Panc1 (cell line): ENCODE measurements at regions not wholly inside any gene's neighbourhood (a gene's known extent, or its start where the extent isn't known, plus 50 kb on each side); places are given as distances from the start of the nearest gene placed in this dataset.

Experiments used
- ATAC-seq: fragments of 200-7000 bp; cut with Tn5 transposase; 2 replicates; pipeline ENCODE4 v1.9.1; 2020; ENCODE audit warnings: mild to moderate bottlenecking, moderate library complexity
- BruUV-seq: library from RNA; stranded (reverse); fragments of 400-500 nt; replicated peaks from 2 replicates; lab custom pipeline; 2021; lab: Mats Ljungman, UMichigan
- CTCF ChIA-PET: fragments of 300-600 bp; sonication (Branson Sonifier 250); formaldehyde crosslinking; loops from one replicate; lab custom pipeline; 2022; ENCODE audit warnings: antibody characterized with exemption; lab: Charles Lee
- POLR2A ChIA-PET: fragments of 300-600 bp; sonication (Branson Sonifier 250); formaldehyde crosslinking; loops from one replicate; lab custom pipeline; 2022; ENCODE audit warnings: antibody characterized with exemption; lab: Charles Lee
- DNase-seq: peaks from one replicate; pipeline ENCODE4 v3.0.0-alpha.2; 2010; ENCODE audit warnings: low read depth, low spot score
- H3K27ac ChIP-seq: 2 replicates; pipeline ENCODE4 v1.5.1; 2011; ENCODE audit warnings: mild to moderate bottlenecking, low read length, inconsistent platforms
- H3K27me3 ChIP-seq: fragments of 200-500 bp; sonication (Bioruptor generic); 2 replicates; pipeline ENCODE4 v1.6.0; 2014; ENCODE audit warnings: low read length, inconsistent platforms; ENCODE audit not compliant: control insufficient read depth, insufficient read depth
- H3K36me3 ChIP-seq: fragments of 200-500 bp; sonication (Bioruptor generic); 2 replicates; pipeline ENCODE4 v1.5.1; 2014; ENCODE audit warnings: inconsistent platforms, mild to moderate bottlenecking, low read length, moderate library complexity; ENCODE audit not compliant: control insufficient read depth, insufficient read depth
- H3K4me1 ChIP-seq: 2 replicates; pipeline ENCODE4 v1.5.1; 2011; ENCODE audit warnings: inconsistent platforms, mild to moderate bottlenecking, low read length, moderate library complexity; ENCODE audit not compliant: control insufficient read depth, insufficient read depth
- H3K4me3 ChIP-seq, 2 experiments: 2 replicates each; pipeline ENCODE4 v1.5.1; 2011 to 2012; ENCODE audit warnings: low read depth in 2 of 2, low read length in 2 of 2, mild to moderate bottlenecking in 2 of 2, inconsistent platforms in 1 of 2, moderate library complexity in 1 of 2
- H3K9me3 ChIP-seq: fragments of 200-500 bp; sonication (Bioruptor generic); 2 replicates; pipeline ENCODE4 v1.5.1; 2014; ENCODE audit warnings: low read depth, mild to moderate bottlenecking, inconsistent platforms, low read length, moderate library complexity; ENCODE audit not compliant: control insufficient read depth, insufficient read depth
- POLR2AphosphoS5 ChIP-seq: IDR thresholded peaks from 2 replicates; pipeline ENCODE4 v1.6.1; 2012; ENCODE audit warnings: mild to moderate bottlenecking, low read depth, low read length, moderate library complexity
- SIN3A ChIP-seq: IDR thresholded peaks from 2 replicates; pipeline ENCODE4 v1.6.1; 2012; ENCODE audit warnings: low read depth, mild to moderate bottlenecking, low read length, moderate library complexity, borderline replicate concordance; ENCODE audit not compliant: insufficient read depth
- TCF7L2 ChIP-seq: IDR thresholded peaks from 2 replicates; pipeline ENCODE4 v1.6.1; 2011; ENCODE audit warnings: mild to moderate bottlenecking, low read depth, low read length, inconsistent platforms
- in situ Hi-C: cut with HindIII; loops from 2 replicates; pipeline ENCODE4 v1.10.0; 2016; ENCODE audit warnings: low sequenced_read_pairs, low pct_unique_long_range_greater_than_20kb
- intact Hi-C: fragments of 100-400 bp; cut with micrococcal nuclease; formaldehyde crosslinking; loops from one replicate; pipeline ENCODE4 v1.10.0; 2022; ENCODE audit not compliant: unreplicated experiment
- TF ChIP-seq, protein P1 (sequence below): fragments of 450-650 bp; IDR thresholded peaks from 2 replicates; pipeline ENCODE4 v1.5.1; 2017; ENCODE audit warnings: mild to moderate bottlenecking
- TF ChIP-seq, protein P2 (sequence below), 2 experiments: IDR thresholded peaks; 2 replicates each; pipeline ENCODE4 v1.6.1; 2011 to 2012; ENCODE audit warnings: low read depth in 2 of 2, control low read depth in 1 of 2, low read length in 1 of 2, mild to moderate bottlenecking in 1 of 2, moderate library complexity in 1 of 2; ENCODE audit not compliant: insufficient read depth in 1 of 2

DNA sequence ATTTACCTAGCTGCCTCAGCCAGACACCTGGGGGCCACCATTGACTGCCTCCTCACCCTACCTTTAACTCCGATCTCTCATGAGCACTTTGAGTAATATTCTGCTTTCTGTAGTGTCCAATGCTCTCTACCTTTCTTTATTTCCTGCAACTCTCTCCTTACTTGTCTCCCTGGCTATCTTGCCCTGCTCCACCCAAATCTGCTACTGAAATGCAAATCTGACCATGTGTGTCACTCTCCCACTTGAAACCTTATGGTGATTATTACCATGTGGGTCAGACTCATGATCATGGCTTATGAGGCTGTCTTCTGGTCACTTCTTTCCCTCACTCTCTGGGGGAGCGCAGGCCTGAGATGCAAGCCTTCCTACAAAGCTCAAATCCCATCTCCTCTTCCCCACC, 83.3 kb downstream of the INSIG2 start:
- ATAC-seq (no peak), DNase-seq (no peak)
- Histone ChIP-seq H3K36me3 (no peaks in the 10 kb centered on the region), H3K4me1 (no peaks in the 10 kb centered on the region), H3K27me3 (peaks cover 6% of the 10 kb centered on the region; the same call in 1 of the 2 replicates), H3K27ac (no peak overlapping the region), H3K4me3 (no peak overlapping the region), H3K9me3 (no peaks in the 10 kb centered on the region)
- ChIA-PET CTCF (no interaction called here), POLR2A (no interaction called here)
- no TSS peak for BruUV-seq
- in situ Hi-C loops, result no loop called here
- intact Hi-C loops, result no loop called here
- no peak for TF ChIP-seq SIN3A
- TF ChIP-seq, protein P1, sequence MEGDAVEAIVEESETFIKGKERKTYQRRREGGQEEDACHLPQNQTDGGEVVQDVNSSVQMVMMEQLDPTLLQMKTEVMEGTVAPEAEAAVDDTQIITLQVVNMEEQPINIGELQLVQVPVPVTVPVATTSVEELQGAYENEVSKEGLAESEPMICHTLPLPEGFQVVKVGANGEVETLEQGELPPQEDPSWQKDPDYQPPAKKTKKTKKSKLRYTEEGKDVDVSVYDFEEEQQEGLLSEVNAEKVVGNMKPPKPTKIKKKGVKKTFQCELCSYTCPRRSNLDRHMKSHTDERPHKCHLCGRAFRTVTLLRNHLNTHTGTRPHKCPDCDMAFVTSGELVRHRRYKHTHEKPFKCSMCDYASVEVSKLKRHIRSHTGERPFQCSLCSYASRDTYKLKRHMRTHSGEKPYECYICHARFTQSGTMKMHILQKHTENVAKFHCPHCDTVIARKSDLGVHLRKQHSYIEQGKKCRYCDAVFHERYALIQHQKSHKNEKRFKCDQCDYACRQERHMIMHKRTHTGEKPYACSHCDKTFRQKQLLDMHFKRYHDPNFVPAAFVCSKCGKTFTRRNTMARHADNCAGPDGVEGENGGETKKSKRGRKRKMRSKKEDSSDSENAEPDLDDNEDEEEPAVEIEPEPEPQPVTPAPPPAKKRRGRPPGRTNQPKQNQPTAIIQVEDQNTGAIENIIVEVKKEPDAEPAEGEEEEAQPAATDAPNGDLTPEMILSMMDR, result no peak
- TF ChIP-seq, protein P2, sequence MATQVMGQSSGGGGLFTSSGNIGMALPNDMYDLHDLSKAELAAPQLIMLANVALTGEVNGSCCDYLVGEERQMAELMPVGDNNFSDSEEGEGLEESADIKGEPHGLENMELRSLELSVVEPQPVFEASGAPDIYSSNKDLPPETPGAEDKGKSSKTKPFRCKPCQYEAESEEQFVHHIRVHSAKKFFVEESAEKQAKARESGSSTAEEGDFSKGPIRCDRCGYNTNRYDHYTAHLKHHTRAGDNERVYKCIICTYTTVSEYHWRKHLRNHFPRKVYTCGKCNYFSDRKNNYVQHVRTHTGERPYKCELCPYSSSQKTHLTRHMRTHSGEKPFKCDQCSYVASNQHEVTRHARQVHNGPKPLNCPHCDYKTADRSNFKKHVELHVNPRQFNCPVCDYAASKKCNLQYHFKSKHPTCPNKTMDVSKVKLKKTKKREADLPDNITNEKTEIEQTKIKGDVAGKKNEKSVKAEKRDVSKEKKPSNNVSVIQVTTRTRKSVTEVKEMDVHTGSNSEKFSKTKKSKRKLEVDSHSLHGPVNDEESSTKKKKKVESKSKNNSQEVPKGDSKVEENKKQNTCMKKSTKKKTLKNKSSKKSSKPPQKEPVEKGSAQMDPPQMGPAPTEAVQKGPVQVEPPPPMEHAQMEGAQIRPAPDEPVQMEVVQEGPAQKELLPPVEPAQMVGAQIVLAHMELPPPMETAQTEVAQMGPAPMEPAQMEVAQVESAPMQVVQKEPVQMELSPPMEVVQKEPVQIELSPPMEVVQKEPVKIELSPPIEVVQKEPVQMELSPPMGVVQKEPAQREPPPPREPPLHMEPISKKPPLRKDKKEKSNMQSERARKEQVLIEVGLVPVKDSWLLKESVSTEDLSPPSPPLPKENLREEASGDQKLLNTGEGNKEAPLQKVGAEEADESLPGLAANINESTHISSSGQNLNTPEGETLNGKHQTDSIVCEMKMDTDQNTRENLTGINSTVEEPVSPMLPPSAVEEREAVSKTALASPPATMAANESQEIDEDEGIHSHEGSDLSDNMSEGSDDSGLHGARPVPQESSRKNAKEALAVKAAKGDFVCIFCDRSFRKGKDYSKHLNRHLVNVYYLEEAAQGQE (IDR thresholded peaks at IDR 0.05; ENCODE audit: insufficient read depth in 1 of 2, low read depth in 2 of 2, low read length in 1 of 2), result no peak
- TF ChIP-seq TCF7L2, result no peak
- no peak for TF ChIP-seq POLR2AphosphoS5

DNA sequence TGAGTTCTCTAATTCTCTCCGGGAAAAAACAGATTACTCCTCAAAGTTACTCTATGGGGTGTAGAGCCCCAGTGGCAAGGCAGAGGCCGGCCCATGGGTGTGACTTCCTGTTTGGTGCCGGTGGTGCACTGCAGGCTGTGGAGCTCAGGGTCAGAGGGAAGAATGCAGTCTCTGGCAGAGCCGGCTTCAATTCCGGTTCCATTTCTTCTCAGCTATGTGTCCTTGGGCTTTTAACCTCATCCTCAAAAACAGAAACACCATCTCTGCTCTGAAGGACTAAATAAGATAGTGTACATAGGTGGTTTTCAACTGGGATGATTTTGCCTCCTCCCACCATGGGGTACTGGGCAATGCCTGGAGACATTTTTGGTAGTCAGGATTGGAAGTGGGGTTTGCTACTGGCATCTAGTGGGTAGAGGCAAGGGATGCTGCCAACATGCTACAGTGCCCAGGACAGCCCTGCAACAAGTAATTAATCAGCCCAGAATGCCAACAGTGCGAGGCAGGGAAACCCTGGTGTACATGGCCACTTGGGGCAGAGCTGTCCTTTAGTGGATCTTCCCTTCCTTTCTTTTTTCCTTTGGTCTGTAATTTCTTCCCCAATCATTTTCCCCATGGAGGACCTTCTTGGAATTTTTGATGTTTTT, 81.2 kb downstream of the INSIG2 start:
- Histone ChIP-seq H3K9me3 (no peaks in the 10 kb centered on the region), H3K27ac (no peak overlapping the region), H3K4me3 (no peak overlapping the region), H3K27me3 (peaks cover 5% of the 10 kb centered on the region; the same call in 1 of the 2 replicates), H3K4me1 (no peaks in the 10 kb centered on the region), H3K36me3 (no peaks in the 10 kb centered on the region)
- POLR2A ChIA-PET, result no interaction called here
- no peak for DNase-seq
- no peak for TF ChIP-seq TCF7L2
- no peak for TF ChIP-seq POLR2AphosphoS5
- TF ChIP-seq SIN3A, result no peak
- TF ChIP-seq, protein P2 (IDR thresholded peaks at IDR 0.05; ENCODE audit: insufficient read depth in 1 of 2, low read depth in 2 of 2, low read length in 1 of 2), result no peak
- TF ChIP-seq, protein P1, result no peak
- intact Hi-C loops, result no loop called here
- CTCF ChIA-PET, result no interaction called here
- in situ Hi-C loops, result no loop called here
- BruUV-seq, result no TSS peak
- ATAC-seq, result no peak
